ENCODE measurements at regions not wholly inside any gene's neighbourhood (a gene's known extent, or its start where the extent isn't known, plus 50 kb on each side); places are given as distances from the start of the nearest gene placed in this dataset.

DNA sequence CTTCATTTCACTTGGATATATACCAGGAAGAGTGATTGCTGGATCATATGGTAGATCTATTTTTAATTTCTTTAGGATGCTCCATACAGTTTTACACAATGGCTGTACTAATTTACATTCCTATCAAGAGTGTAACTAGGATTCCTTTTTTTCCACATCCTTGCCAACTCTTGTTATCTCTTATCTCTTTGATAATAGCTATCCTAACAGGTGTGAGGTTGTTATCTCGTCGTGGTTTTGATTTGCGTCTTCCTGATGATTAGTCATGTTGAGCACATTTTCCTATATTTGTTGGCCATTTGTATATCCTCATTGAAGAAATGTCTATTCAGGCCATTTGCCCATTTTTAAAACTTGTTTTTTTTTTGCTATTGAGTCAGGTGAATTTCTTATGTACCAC lies 552.4 kb downstream of the RFPL4B start:
- TF ChIP-seq ZFX (IDR thresholded peaks at IDR 0.05): no peak
- TF ChIP-seq EZH2 (IDR thresholded peaks at IDR 0.05): no peak
- no peak for TF ChIP-seq EGR1 (IDR thresholded peaks at IDR 0.05; ENCODE audit: low read depth)
